Psoas muscle (tissue), 7 donors: ENCODE measurements at regions not wholly inside any gene's neighbourhood (a gene's known extent, or its start where the extent isn't known, plus 50 kb on each side); places are given as distances from the start of the nearest gene placed in this dataset.

Source experiments
- ATAC-seq, 4 donors: fragments of 200-7000 bp; cut with Tn5 transposase; one replicate each; pipeline ENCODE4 v1.9.1; 2020; ENCODE audit warnings: moderate library complexity in 3 of 4, mild to moderate bottlenecking in 2 of 4
- DNase-seq, 2 donors: peaks; one replicate each; pipeline ENCODE4 v3.0.0-alpha.2; 2020
- H3K27ac ChIP-seq: fragments of 200-600 bp; one replicate; pipeline ENCODE4 v1.8.0; 2022
- H3K27me3 ChIP-seq, 3 donors: fragments of 200-600 bp in 1 of 3; one replicate each; pipeline versions ENCODE4 v1.6.1 to v1.8.0; 2013 to 2022; ENCODE audit warnings: low read length in 2 of 3, mild to moderate bottlenecking in 2 of 3, moderate library complexity in 1 of 3; ENCODE audit not compliant: insufficient read depth in 3 of 3
- H3K36me3 ChIP-seq, 2 donors: fragments of 200-600 bp in 1 of 2; one replicate each; pipeline versions ENCODE4 v1.6.1 to v1.8.0; 2013 to 2022; ENCODE audit warnings: low read depth in 1 of 2, mild to moderate bottlenecking in 1 of 2, moderate library complexity in 1 of 2; ENCODE audit not compliant: insufficient read depth in 1 of 2
- H3K4me1 ChIP-seq: fragments of 200-600 bp; one replicate; pipeline ENCODE4 v1.8.0; 2022
- H3K4me3 ChIP-seq: fragments of 200-600 bp; one replicate; pipeline ENCODE4 v1.8.0; 2022; ENCODE audit warnings: mild to moderate bottlenecking
- H3K9me3 ChIP-seq: fragments of 200-600 bp; one replicate; pipeline ENCODE4 v1.8.0; 2022
- CTCF ChIP-seq: fragments of 200-600 bp; IDR thresholded peaks from one replicate; pipeline ENCODE4 v1.8.0; 2022; ENCODE audit warnings: antibody characterized with exemption
- WGBS, 3 donors: extraction: QIAGEN DNeasy Blood & Tissue Kit; methylation state at CpG; one replicate each; pipeline versions ENCODE4 v1.1.6 to v1.1.7; 2013; 5-methylcytosine and 5-hydroxymethylcytosine counted together
- intact Hi-C, 2 donors: fragments of 100-400 bp; cut with DNase I; formaldehyde crosslinking; loops; one replicate each; pipeline versions ENCODE4 v1.11.0 to v1.14.2; 2022
- donor health status: healthy with polysubstance abuse.
- donor health status: DM: no; HTN: no; CAD: no; lungs with moderate emphysema.
- donor health status: Bipolar disorder and iron deficiency.
- donor health status: healthy.
- donor health status: DM: yes; HTN: yes; CAD: no.
- donor health status: DM: no; HTN: no; CAD: no.
- donor health status: DM: yes; HTN: yes; CAD: no.

DNA sequence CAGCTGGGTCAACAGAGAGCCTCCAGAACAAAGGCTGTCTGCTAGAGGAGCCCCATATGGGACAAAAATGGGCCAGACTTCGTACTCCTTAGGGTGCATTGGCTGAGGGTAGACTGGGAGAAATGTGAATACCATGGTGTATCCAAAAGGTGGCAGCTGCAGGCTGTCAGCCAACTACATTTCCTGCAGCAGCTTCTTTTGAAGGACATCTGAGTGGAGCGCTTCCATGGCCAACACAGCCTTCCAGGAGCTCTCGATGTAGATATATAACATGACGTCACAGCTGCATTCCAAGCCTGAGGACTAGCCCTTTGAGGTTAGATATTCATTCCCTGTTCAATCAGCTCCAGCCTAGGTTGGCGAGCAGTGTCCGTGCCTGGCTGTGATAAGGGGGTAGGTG is 107.7 kb downstream of the MAB21L3 start:
- TF ChIP-seq CTCF: no peak
- Histone ChIP-seq H3K27me3 (no peaks in the 10 kb centered on the region), H3K36me3 (no peaks in the 10 kb centered on the region), H3K9me3 (no peaks in the 10 kb centered on the region), H3K4me1 (no peaks in the 10 kb centered on the region), H3K4me3 (no peak overlapping the region), H3K27ac (no peak overlapping the region)
- intact Hi-C loops: no loop called here
- no peak for DNase-seq
- ATAC-seq: no peak
- 58 to 69% (median 62%) methylated on average over 6 of the region's 6 CpGs for WGBS, 3 donors

DNA sequence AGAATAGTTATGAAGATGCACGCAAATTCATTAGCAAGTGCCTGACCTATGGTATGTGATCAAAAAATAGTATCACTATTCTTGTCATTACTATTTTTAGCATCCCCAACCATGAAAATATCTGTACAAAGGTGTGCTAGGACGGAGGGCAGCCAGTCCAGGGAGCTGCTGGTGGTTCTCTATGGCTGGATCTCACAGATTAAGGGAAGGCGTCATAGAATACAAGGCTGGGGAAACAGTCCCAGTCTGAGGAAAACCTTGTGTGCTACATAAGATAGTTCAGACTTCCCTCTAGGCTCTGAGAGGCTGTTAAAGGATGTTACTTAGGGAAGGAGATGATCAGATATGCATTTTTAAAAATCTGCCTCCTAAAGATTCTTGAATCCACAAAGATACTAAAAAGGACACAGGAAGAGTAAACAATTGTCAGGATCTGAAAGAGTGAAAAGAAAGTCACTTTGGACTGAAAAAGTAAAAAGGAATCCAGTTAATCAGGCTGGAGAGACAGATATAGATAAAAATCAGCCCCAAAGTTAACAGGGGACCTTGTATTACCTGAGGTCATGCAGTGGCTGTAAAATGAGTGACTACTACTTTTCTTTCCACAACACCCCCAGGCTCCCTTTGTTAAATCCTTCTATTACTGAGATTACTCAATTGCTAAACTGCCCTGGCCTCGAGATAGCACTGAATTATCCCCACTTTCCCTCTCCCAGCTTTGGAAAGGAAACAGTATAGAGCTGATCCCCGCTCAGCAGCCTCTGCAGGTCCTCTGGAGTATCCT is 108.6 kb downstream of the MAB21L3 start:
- Histone ChIP-seq H3K9me3 (no peaks in the 10 kb centered on the region), H3K4me3 (no peak overlapping the region), H3K27ac (no peak overlapping the region), H3K4me1 (no peaks in the 10 kb centered on the region), H3K36me3 (no peaks in the 10 kb centered on the region), H3K27me3 (no peaks in the 10 kb centered on the region)
- 69 to 85% (median 75%) methylated on average over 5 of the region's 5 CpGs for WGBS, 3 donors
- ATAC-seq (no peak), DNase-seq (no peak)
- TF ChIP-seq CTCF: no peak
- intact Hi-C loops: no loop called here

GRCh38 chr1:116224111-116224510 is 112.9 kb downstream of the MAB21L3 start:
- no peak for TF ChIP-seq CTCF
- no peak overlapping the region for H3K27ac ChIP-seq
- H3K27me3 ChIP-seq: no peaks in the 10 kb centered on the region
- H3K9me3 ChIP-seq: no peaks in the 10 kb centered on the region
- H3K36me3 ChIP-seq: no peaks in the 10 kb centered on the region
- no peak overlapping the region for H3K4me3 ChIP-seq
- WGBS, 3 donors: 33 to 49% (median 40%) methylated on average over 2 of the region's 2 CpGs
- DNase-seq (no peak), ATAC-seq (no peak)
- intact Hi-C loops: no loop called here
- H3K4me1 ChIP-seq: no peaks in the 10 kb centered on the region

DNA sequence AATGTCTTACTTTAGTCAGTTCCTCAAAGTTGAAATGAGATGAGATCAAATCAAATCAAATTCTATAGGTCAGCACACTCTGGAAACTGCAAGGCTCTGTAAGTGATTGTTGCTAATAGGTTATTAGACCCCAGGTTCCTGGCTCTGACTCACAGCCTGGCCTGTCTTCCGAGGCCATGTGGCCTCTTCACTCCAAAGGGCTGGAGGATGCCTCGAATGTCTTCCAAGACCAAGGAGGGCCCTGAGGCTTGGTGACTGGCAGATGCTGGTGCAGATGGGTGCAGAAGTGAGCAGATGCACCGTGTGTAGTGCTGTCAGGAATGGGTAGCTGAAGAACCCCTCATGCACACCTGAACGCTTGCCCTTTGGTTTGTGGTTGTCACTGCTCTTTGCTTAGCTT is 113.4 kb downstream of the MAB21L3 start:
- Histone ChIP-seq H3K4me1 (no peaks in the 10 kb centered on the region), H3K27ac (no peak overlapping the region), H3K36me3 (no peaks in the 10 kb centered on the region), H3K4me3 (no peak overlapping the region), H3K9me3 (no peaks in the 10 kb centered on the region), H3K27me3 (no peaks in the 10 kb centered on the region)
- ATAC-seq (no peak), DNase-seq (no peak)
- no peak for TF ChIP-seq CTCF
- intact Hi-C loops: no loop called here
- WGBS, 3 donors: 74 to 85% (median 83%) methylated on average over 4 of the region's 4 CpGs

GRCh38 chr1:116226017-116226416 is 114.8 kb downstream of the MAB21L3 start:
- no peak for TF ChIP-seq CTCF
- Histone ChIP-seq H3K4me1 (no peaks in the 10 kb centered on the region), H3K27ac (no peak overlapping the region), H3K27me3 (no peaks in the 10 kb centered on the region), H3K4me3 (no peak overlapping the region), H3K9me3 (no peaks in the 10 kb centered on the region), H3K36me3 (no peaks in the 10 kb centered on the region)
- 70 to 83% (median 82%) methylated on average over 1 of the region's 1 CpG for WGBS, 3 donors
- ATAC-seq: peak in 1 of 4 donors; percentile 30
- intact Hi-C loops: no loop called here
- DNase-seq: no peak
